Esophagus (tissue), 2 donors: ENCODE measurements at regions not wholly inside any gene's neighbourhood (a gene's known extent, or its start where the extent isn't known, plus 50 kb on each side); places are given as distances from the start of the nearest gene placed in this dataset.
"Not testable (repeated sequence)": the region's sequence is repeated elsewhere in the genome, so short reads cannot be mapped to it uniquely, and the experiment has no call there.

ENCODE experiments used
- H3K27ac ChIP-seq, 2 donors: one replicate each; pipeline ENCODE4 v1.5.1; 2013; ENCODE audit warnings: low read depth in 2 of 2, mild to moderate bottlenecking in 2 of 2, inconsistent platforms in 1 of 2, low read length in 1 of 2, moderate library complexity in 1 of 2
- H3K27me3 ChIP-seq, 2 donors: one replicate each; pipeline ENCODE4 v1.6.1; 2013; ENCODE audit warnings: low read length in 2 of 2, control low read depth in 1 of 2, mild to moderate bottlenecking in 1 of 2; ENCODE audit not compliant: insufficient read depth in 2 of 2, control insufficient read depth in 1 of 2
- H3K36me3 ChIP-seq, 2 donors: one replicate each; pipeline ENCODE4 v1.6.1; 2013; ENCODE audit warnings: low read length in 1 of 2; ENCODE audit not compliant: control insufficient read depth in 2 of 2, insufficient read depth in 2 of 2
- H3K4me1 ChIP-seq, 2 donors: one replicate each; pipeline ENCODE4 v1.6.1; 2013; ENCODE audit warnings: low read length in 1 of 2; ENCODE audit not compliant: control insufficient read depth in 2 of 2, insufficient read depth in 2 of 2
- H3K4me3 ChIP-seq, 2 donors: one replicate each; pipeline ENCODE4 v1.5.1; 2013; ENCODE audit warnings: low read length in 2 of 2, mild to moderate bottlenecking in 2 of 2, low read depth in 1 of 2, moderate library complexity in 1 of 2
- H3K9me3 ChIP-seq, 2 donors: one replicate each; pipeline ENCODE4 v1.6.1; 2013; ENCODE audit warnings: mild to moderate bottlenecking in 2 of 2, low read depth in 1 of 2, low read length in 1 of 2, moderate library complexity in 1 of 2; ENCODE audit not compliant: control insufficient read depth in 2 of 2, insufficient read depth in 1 of 2
- WGBS, 2 donors: extraction: QIAGEN DNeasy Blood & Tissue Kit; methylation state at CpG; one replicate each; pipeline ENCODE4 v1.1.7; 2013; 5-methylcytosine and 5-hydroxymethylcytosine counted together
- donor health status: healthy with polysubstance abuse.
- donor health status: Bipolar disorder and iron deficiency.

DNA sequence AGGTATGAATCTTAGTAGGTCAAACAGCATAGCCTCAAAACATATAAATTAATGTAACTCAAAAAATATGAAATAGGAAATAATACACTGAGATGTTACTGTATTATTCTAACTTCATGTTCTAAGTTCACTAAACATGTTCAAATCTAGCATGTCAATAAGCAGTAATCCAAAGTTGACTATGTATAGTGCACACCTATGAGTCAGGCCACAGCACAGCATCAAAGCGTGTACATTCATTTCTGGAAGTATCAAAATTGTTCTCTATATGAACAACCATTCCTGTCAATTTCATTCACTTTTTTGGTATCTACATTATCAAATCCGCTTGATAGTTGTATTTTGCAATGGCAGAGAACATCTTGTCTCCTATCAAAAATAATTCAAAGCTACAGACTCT is 418.9 kb upstream of the POM121L12 start:
- no peaks in the 10 kb centered on the region for H3K4me1 ChIP-seq
- WGBS, 2 donors = 86 to 90% methylated on average over 2 of the region's 2 CpGs
- no peaks in the 10 kb centered on the region for H3K27me3 ChIP-seq
- no peaks in the 10 kb centered on the region for H3K36me3 ChIP-seq
- H3K4me3 ChIP-seq = no peak overlapping the region
- H3K9me3 ChIP-seq = no peaks in the 10 kb centered on the region
- no peak overlapping the region for H3K27ac ChIP-seq

DNA sequence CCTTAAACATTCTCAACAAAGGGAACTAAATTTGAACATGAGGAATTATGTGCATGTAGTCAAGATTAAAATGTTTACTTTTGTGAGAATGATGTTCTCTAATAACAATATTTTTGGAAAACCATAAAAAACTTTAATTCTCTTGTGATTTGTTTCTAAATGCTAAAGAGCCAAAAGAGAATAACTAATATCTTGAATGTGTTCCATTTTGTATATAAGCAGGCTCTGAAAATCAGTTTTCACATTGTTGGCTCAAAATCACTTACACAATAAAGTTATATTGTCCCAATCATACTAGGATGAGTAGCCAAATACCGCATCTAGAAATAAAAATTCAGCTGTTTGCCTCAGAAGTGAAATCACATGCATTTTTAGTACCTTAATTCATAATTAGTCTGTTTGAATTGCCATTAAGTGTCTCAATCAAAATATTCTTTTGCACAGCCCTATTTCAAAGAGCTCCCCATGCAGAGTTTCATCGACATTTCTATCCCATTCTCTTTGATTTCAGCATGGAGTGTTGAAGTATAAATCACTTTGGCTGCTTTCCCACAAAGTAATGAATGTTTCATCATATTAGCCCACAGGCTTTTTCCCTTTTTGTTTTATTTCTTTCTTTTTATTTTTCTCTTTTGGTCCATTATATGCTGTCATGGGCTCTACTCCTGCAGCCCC is 420.3 kb upstream of the POM121L12 start:
- Histone ChIP-seq H3K36me3 (no peaks in the 10 kb centered on the region), H3K4me3 (no peak overlapping the region), H3K27ac (no peak overlapping the region), H3K27me3 (no peaks in the 10 kb centered on the region), H3K9me3 (no peaks in the 10 kb centered on the region), H3K4me1 (no peaks in the 10 kb centered on the region)
- 56 to 65% methylated on average over 2 of the region's 2 CpGs for WGBS, 2 donors

DNA sequence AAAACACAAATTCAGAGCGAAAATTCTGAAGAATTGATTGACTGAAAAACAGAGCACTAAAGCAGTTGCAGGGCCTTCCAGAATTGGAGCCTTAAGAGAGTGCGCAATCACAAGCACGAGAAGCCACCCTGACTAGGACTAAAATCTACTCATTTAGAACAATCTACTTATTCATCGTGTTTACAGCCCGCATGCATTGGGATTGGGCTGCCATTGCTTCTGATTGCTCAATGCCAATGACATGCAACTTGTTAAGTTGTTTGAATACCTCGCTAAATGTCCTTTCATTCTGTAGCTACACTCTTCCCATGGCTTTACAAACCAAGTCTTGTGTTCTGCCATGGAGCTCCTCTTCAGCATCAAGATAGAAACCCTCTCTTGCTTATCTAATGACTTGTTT is 425.9 kb upstream of the POM121L12 start:
- no peak overlapping the region for H3K27ac ChIP-seq
- H3K27me3 ChIP-seq = no peaks in the 10 kb centered on the region
- 88 to 89% methylated on average over 6 of the region's 6 CpGs for WGBS, 2 donors
- no peak overlapping the region for H3K4me3 ChIP-seq
- no peaks in the 10 kb centered on the region for H3K4me1 ChIP-seq
- H3K36me3 ChIP-seq = no peaks in the 10 kb centered on the region
- H3K9me3 ChIP-seq = no peaks in the 10 kb centered on the region

DNA sequence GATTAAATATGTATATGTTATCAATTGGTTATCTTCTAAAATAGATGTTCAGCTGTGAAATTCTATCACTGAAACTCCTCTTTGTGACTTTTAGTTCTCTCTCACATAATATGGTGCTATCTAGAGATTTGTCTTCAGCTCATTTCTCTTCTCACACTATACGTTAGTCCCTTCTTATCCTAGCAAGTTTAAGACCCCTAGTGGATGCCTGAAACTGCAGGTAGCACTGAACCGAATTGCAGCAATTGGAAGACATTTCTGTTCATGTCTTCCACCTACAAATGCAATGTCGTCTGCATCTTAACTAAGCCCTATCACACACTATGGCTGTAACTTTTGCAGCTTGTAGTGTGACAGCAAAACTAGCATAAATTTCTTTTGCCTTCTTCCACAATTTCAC is 442.7 kb upstream of the POM121L12 start:
- Histone ChIP-seq H3K27me3 (no peaks in the 10 kb centered on the region), H3K9me3 (peaks cover 0 to 5% of the 10 kb centered on the region in 2 donors), H3K27ac (no peak overlapping the region), H3K4me3 (no peak overlapping the region), H3K4me1 (no peaks in the 10 kb centered on the region), H3K36me3 (no peaks in the 10 kb centered on the region)
- 63 to 74% methylated on average over 3 of the region's 3 CpGs for WGBS, 2 donors

DNA sequence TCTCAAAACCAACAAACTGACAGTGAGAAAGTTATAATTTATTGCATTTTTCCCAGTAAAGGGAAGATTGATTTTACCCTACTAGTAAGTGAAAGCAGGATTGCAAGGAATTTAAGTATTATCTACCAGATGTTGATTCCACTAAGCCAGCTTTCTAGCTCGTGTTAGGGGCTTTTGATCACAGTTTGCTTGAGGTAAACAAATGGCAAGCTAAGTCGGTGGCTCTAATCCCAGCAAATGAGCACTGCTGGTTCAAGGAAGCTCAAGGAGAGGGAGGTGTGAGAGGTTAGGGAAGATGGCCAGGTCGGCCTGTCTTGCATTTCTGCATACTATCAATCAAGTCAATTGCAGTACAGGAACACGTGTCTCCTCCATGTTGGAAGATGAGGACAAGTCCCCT is 448.7 kb upstream of the POM121L12 start:
- no peak overlapping the region for H3K4me3 ChIP-seq
- H3K4me1 ChIP-seq = no peaks in the 10 kb centered on the region
- peaks cover 0 to 2% of the 10 kb centered on the region in 2 donors for H3K9me3 ChIP-seq
- H3K27me3 ChIP-seq = no peaks in the 10 kb centered on the region
- H3K36me3 ChIP-seq = no peaks in the 10 kb centered on the region
- no peak overlapping the region for H3K27ac ChIP-seq
- WGBS, 2 donors = 9 to 11% methylated on average over 4 of the region's 4 CpGs

DNA sequence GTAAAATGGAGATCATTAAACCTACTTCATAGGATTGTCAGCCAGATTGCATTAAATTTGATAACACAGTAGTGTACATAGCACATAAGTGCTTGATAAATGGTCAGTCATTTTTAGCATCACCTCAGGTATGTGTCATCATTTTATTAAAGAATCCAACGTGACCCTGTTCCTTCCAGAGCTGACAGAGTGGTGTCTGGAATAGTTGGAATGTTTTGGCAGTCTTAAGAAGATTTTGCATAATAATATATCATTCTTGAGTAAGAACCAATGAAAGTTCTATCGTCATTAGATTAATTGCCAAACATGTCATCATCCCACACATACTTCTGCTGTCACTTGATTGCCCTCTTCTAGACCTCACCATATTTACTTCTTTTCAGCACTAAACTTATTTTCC is 451.4 kb upstream of the POM121L12 start:
- Histone ChIP-seq H3K36me3 (no peaks in the 10 kb centered on the region), H3K27ac (no peak overlapping the region), H3K4me3 (no peak overlapping the region), H3K27me3 (no peaks in the 10 kb centered on the region), H3K4me1 (no peaks in the 10 kb centered on the region), H3K9me3 (peaks cover 0 to 2% of the 10 kb centered on the region in 2 donors)
- WGBS, 2 donors = 49 to 67% methylated on average over 2 of the region's 2 CpGs

DNA sequence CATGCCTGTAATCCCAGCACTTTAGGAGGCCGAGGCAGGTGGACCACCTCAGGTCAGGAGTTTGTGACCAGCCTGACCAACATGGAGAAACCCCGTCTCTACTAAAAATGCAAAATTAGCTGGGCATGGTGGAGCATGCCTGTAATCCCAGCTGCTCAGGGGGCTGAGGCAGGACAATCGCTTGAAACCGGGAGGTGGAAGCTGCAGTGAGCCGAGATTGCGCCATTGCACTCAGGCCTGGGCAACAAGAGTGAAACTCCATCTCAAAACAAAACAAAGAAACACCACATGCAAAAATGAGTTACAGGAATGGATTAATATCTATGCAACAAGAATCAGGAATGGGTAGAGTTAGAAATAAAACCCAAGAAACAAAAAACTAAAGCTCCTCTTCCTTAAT is 462.3 kb upstream of the POM121L12 start:
- H3K27me3 ChIP-seq, H3K4me3 ChIP-seq, H3K4me1 ChIP-seq, H3K36me3 ChIP-seq, H3K27ac ChIP-seq, H3K9me3 ChIP-seq: not testable (repeated sequence)
- WGBS, 2 donors = 91 to 92% methylated on average over 6 of the region's 6 CpGs

DNA sequence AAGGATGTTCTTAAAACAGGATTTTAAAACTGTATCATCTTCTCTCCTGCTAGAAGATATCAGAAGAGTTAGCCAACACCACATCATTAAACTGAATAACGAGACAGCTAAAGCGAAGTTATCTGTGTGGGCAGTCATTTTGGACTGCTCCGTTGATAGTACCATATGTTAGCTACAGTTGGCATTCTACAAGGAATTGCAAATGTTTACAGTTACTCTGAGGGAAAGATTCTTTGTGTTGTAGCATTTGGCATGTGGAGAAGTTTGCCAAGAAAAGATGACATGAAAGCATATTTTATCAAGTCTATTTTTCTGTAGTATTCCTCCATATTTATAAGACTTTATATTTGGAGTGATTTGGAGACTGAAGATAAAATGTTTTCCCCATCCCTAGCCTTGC is 464.4 kb upstream of the POM121L12 start:
- Histone ChIP-seq H3K4me1 (no peaks in the 10 kb centered on the region), H3K36me3 (no peaks in the 10 kb centered on the region), H3K27ac (no peak overlapping the region), H3K27me3 (no peaks in the 10 kb centered on the region), H3K4me3 (no peak overlapping the region), H3K9me3 (peaks cover 0 to 4% of the 10 kb centered on the region in 2 donors)
- 72 to 77% methylated on average over 3 of the region's 3 CpGs for WGBS, 2 donors

DNA sequence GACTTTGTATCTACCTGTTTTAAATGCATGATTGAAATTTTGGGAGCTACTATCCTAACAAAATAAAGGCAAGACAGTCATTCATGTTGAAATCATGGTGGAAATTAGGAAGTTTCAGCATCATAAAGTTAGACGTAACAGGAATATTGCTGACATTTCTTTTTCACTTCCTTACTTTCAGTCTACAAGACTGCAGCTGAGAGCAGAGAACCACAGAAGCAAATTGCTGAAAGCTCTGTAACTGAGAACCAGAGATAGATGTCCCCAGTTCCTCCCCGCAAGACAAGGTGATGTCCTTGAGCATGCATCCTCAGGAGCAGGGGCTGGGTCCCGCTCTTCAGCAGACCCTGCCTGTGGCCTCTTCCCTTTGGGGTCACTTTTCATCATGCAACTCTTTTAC is 466.3 kb upstream of the POM121L12 start:
- no peaks in the 10 kb centered on the region for H3K4me1 ChIP-seq
- no peak overlapping the region for H3K27ac ChIP-seq
- no peaks in the 10 kb centered on the region for H3K36me3 ChIP-seq
- H3K27me3 ChIP-seq = no peaks in the 10 kb centered on the region
- 80 to 83% methylated on average over 3 of the region's 3 CpGs for WGBS, 2 donors
- no peak overlapping the region for H3K4me3 ChIP-seq
- peaks cover 0 to 4% of the 10 kb centered on the region in 2 donors for H3K9me3 ChIP-seq

DNA sequence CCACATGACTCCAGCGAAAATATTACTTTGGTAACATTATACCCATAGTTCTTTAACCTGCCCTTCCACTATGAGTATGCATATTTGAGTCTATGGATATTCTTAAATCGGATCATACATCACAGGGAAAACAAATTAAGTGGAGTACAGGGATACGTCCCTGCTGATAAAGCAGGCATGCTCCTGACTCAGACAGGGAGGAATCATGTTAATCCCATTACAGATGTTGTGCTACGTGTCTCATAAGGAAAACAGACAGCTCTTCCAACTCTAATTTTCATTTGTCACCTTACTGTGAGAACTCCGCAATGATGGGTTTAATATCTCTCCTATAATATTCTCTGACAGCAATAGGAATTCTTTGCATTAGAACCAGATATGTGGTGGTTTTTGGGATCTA is 469.5 kb upstream of the POM121L12 start:
- Histone ChIP-seq H3K27me3 (no peaks in the 10 kb centered on the region), H3K36me3 (no peaks in the 10 kb centered on the region), H3K27ac (no peak overlapping the region), H3K4me3 (no peak overlapping the region), H3K9me3 (peaks cover 0 to 4% of the 10 kb centered on the region in 2 donors), H3K4me1 (no peaks in the 10 kb centered on the region)
- 69% methylated on average over 5 of the region's 5 CpGs for WGBS, 2 donors
